Liver (tissue), 8 donors: ENCODE measurements at regions not wholly inside any gene's neighbourhood (a gene's known extent, or its start where the extent isn't known, plus 50 kb on each side); places are given as distances from the start of the nearest gene placed in this dataset.

Source experiments
- DNase-seq: peaks from one replicate; pipeline ENCODE4 v3.0.0-alpha.2; 2017; ENCODE audit warnings: low spot score
- H3K27ac ChIP-seq, 2 donors: one replicate each; pipeline ENCODE4 v1.7.0; 2013; ENCODE audit warnings: inconsistent platforms in 2 of 2, low read length in 2 of 2, control low read depth in 1 of 2, low read depth in 1 of 2, mild to moderate bottlenecking in 1 of 2
- H3K27me3 ChIP-seq, 4 donors: one replicate each; pipeline versions ENCODE4 v1.6.1 to v1.7.0; 2013; ENCODE audit warnings: low read length in 3 of 4, inconsistent platforms in 1 of 4, mild to moderate bottlenecking in 1 of 4, moderate library complexity in 1 of 4; ENCODE audit not compliant: control insufficient read depth in 4 of 4, insufficient read depth in 4 of 4
- H3K36me3 ChIP-seq, 4 donors: one replicate each; pipeline versions ENCODE4 v1.6.1 to v1.7.0; 2013; ENCODE audit warnings: low read length in 3 of 4, mild to moderate bottlenecking in 3 of 4, low read depth in 1 of 4, moderate library complexity in 1 of 4; ENCODE audit not compliant: control insufficient read depth in 4 of 4, insufficient read depth in 3 of 4
- H3K4me1 ChIP-seq, 4 donors: one replicate each; pipeline versions ENCODE4 v1.6.1 to v1.7.0; 2013; ENCODE audit warnings: low read length in 3 of 4, mild to moderate bottlenecking in 3 of 4, moderate library complexity in 1 of 4; ENCODE audit not compliant: control insufficient read depth in 4 of 4, insufficient read depth in 4 of 4
- H3K4me3 ChIP-seq, 3 donors: one replicate each; pipeline versions ENCODE4 v1.6.1 to v1.7.0; 2013; ENCODE audit warnings: low read length in 3 of 3, control low read depth in 1 of 3, low read depth in 1 of 3, mild to moderate bottlenecking in 1 of 3
- H3K9ac ChIP-seq, 2 donors: one replicate each; pipeline ENCODE4 v1.7.0; 2013; ENCODE audit warnings: low read length in 2 of 2, mild to moderate bottlenecking in 2 of 2, moderate library complexity in 2 of 2, control low read depth in 1 of 2, low read depth in 1 of 2
- H3K9me3 ChIP-seq, 4 donors: one replicate each; pipeline versions ENCODE4 v1.6.1 to v1.7.0; 2013; ENCODE audit warnings: low read length in 3 of 4; ENCODE audit not compliant: control insufficient read depth in 4 of 4
- EGR1 ChIP-seq, 2 donors: IDR thresholded peaks; 2 replicates each; pipeline ENCODE4 v1.6.1; 2016 to 2018; ENCODE audit warnings: antibody characterized with exemption in 2 of 2, low read depth in 2 of 2
- FOXA1 ChIP-seq: IDR thresholded peaks from 2 replicates; pipeline ENCODE4 v1.6.1; 2016; ENCODE audit warnings: antibody characterized with exemption
- FOXA2 ChIP-seq: IDR thresholded peaks from 2 replicates; pipeline ENCODE4 v1.6.1; 2016; ENCODE audit warnings: antibody characterized with exemption
- GABPA ChIP-seq, 2 donors: IDR thresholded peaks in 1 of 2; conservative IDR thresholded peaks in 1 of 2; 2 replicates each; pipeline ENCODE4 v1.6.1; 2016; ENCODE audit warnings: antibody characterized with exemption in 2 of 2, mild to moderate bottlenecking in 1 of 2, moderate library complexity in 1 of 2
- HNF4A ChIP-seq, 2 donors: conservative IDR thresholded peaks; 2 replicates each; pipeline ENCODE4 v1.6.1; 2016; ENCODE audit warnings: antibody characterized with exemption in 2 of 2, mild to moderate bottlenecking in 2 of 2
- HNF4G ChIP-seq: IDR thresholded peaks from 2 replicates; pipeline ENCODE4 v1.6.1; 2016; ENCODE audit warnings: antibody characterized with exemption
- JUND ChIP-seq, 2 donors: IDR thresholded peaks; 2 replicates each; pipeline ENCODE4 v1.6.1; 2016; ENCODE audit warnings: antibody characterized with exemption in 2 of 2
- RAD21 ChIP-seq, 2 donors: IDR thresholded peaks; 2 replicates each; pipeline ENCODE4 v1.6.1; 2016; ENCODE audit warnings: antibody characterized with exemption in 2 of 2, mild to moderate bottlenecking in 2 of 2
- REST ChIP-seq: IDR thresholded peaks from 2 replicates; pipeline ENCODE4 v1.6.1; 2016; ENCODE audit warnings: antibody characterized with exemption, mild to moderate bottlenecking
- TAF1 ChIP-seq: conservative IDR thresholded peaks from 2 replicates; pipeline ENCODE4 v1.6.1; 2016; ENCODE audit warnings: antibody characterized with exemption, mild to moderate bottlenecking
- YY1 ChIP-seq: IDR thresholded peaks from 2 replicates; pipeline ENCODE4 v1.6.1; 2016; ENCODE audit warnings: antibody characterized with exemption, mild to moderate bottlenecking
- WGBS: extraction: QIAGEN DNeasy Blood & Tissue Kit; methylation state at CpG from one replicate; pipeline ENCODE4 v1.1.7; 2013; 5-methylcytosine and 5-hydroxymethylcytosine counted together
- TF ChIP-seq, protein P1 (sequence below): fragments of 150-350 bp; IDR thresholded peaks from 2 replicates; pipeline ENCODE4 v1.5.1; 2017; ENCODE audit warnings: improper control_type of control experiment, low read depth, low read length; ENCODE audit not compliant: missing input control
- TF ChIP-seq, protein P2 (sequence below): IDR thresholded peaks from 2 replicates; pipeline ENCODE4 v1.6.1; 2016; ENCODE audit warnings: antibody characterized with exemption
- TF ChIP-seq, protein P3 (sequence below): IDR thresholded peaks from 2 replicates; pipeline ENCODE4 v1.6.1; 2016; ENCODE audit warnings: antibody characterized with exemption
- donor health status: healthy.
- donor health status: healthy.
- donor health status: healthy.
- donor health status: healthy.
- donor health status: healthy.

- Histone ChIP-seq H3K27ac (no peak overlapping the region), H3K9ac (no peak overlapping the region), H3K4me1 (no peaks in the 10 kb centered on the region), H3K36me3 (no peaks in the 10 kb centered on the region), H3K27me3 (no peaks in the 10 kb centered on the region), H3K9me3 (no peaks in the 10 kb centered on the region), H3K4me3 (no peak overlapping the region)
- DNase-seq = no peak
- TF ChIP-seq TAF1 (no peak), RAD21 (IDR thresholded peaks at IDR 0.05) (no peak), EGR1 (IDR thresholded peaks at IDR 0.05; ENCODE audit: low read depth in 2 of 2) (no peak), YY1 (no peak), JUND (IDR thresholded peaks at IDR 0.05) (no peak), HNF4A (conservative IDR thresholded peaks at IDR 0.05) (no peak), GABPA (IDR thresholded peaks at IDR 0.05 in 1 of 2, conservative IDR thresholded peaks at IDR 0.05 in 1 of 2) (no peak), HNF4G (no peak), FOXA2 (no peak), FOXA1 (no peak), REST (no peak)
- TF ChIP-seq, protein P1, sequence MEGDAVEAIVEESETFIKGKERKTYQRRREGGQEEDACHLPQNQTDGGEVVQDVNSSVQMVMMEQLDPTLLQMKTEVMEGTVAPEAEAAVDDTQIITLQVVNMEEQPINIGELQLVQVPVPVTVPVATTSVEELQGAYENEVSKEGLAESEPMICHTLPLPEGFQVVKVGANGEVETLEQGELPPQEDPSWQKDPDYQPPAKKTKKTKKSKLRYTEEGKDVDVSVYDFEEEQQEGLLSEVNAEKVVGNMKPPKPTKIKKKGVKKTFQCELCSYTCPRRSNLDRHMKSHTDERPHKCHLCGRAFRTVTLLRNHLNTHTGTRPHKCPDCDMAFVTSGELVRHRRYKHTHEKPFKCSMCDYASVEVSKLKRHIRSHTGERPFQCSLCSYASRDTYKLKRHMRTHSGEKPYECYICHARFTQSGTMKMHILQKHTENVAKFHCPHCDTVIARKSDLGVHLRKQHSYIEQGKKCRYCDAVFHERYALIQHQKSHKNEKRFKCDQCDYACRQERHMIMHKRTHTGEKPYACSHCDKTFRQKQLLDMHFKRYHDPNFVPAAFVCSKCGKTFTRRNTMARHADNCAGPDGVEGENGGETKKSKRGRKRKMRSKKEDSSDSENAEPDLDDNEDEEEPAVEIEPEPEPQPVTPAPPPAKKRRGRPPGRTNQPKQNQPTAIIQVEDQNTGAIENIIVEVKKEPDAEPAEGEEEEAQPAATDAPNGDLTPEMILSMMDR = no peak
- TF ChIP-seq, protein P2, sequence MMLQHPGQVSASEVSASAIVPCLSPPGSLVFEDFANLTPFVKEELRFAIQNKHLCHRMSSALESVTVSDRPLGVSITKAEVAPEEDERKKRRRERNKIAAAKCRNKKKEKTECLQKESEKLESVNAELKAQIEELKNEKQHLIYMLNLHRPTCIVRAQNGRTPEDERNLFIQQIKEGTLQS = no peak
- TF ChIP-seq, protein P3, sequence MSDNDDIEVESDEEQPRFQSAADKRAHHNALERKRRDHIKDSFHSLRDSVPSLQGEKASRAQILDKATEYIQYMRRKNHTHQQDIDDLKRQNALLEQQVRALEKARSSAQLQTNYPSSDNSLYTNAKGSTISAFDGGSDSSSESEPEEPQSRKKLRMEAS = no peak
- 80% methylated on average over 3 of the region's 3 CpGs for WGBS
Measured at GRCh38 chr7:54076616-54077015, 465.6 kb upstream of the VSTM2A start.

DNA sequence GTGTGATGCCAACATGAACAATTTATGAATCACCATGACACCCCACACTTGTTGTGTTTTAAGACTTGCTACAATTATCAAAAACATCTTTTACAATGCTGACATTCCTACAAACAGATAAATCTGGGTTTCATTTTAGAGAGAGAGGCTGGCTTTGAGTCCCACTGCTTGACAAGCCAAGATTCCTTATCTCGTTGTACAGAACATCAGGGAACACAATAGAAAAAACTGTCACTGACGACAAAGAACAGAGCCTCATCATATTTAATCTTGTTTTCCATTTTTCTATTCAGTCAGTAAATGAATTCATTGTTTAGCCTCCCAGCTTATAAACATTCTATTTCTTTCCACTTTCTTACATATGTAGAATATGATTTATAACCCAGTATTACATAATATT is 461.6 kb upstream of the VSTM2A start:
- Histone ChIP-seq H3K4me3 (no peak overlapping the region), H3K36me3 (no peaks in the 10 kb centered on the region), H3K27ac (no peak overlapping the region), H3K9ac (no peak overlapping the region), H3K4me1 (no peaks in the 10 kb centered on the region), H3K9me3 (no peaks in the 10 kb centered on the region), H3K27me3 (no peaks in the 10 kb centered on the region)
- DNase-seq = no peak
- WGBS = 72% methylated on average over 2 of the region's 2 CpGs
- TF ChIP-seq GABPA (IDR thresholded peaks at IDR 0.05 in 1 of 2, conservative IDR thresholded peaks at IDR 0.05 in 1 of 2) (no peak), FOXA1 (no peak), EGR1 (IDR thresholded peaks at IDR 0.05; ENCODE audit: low read depth in 2 of 2) (no peak), FOXA2 (no peak), REST (no peak)
